SK-N-SH (cell line): ENCODE measurements at regions not wholly inside any gene's neighbourhood (a gene's known extent, or its start where the extent isn't known, plus 50 kb on each side); places are given as distances from the start of the nearest gene placed in this dataset.
"Not testable (repeated sequence)": the region's sequence is repeated elsewhere in the genome, so short reads cannot be mapped to it uniquely, and the experiment has no call there.

ENCODE experiments used
- CTCF ChIA-PET: fragments of 300-600, 350-600 bp; formaldehyde crosslinking; extraction: SDS; loops from one replicate; lab custom pipeline; 2021; lab: Yijun Ruan, JAX
- POLR2A ChIA-PET: fragments of 350-600 bp; sonication (Branson Sonifier 250); formaldehyde crosslinking; extraction: SDS; loops from one replicate; lab custom pipeline; 2020; ENCODE audit warnings: antibody characterized with exemption, inconsistent platforms; lab: Yijun Ruan, JAX
- DNase-seq: peaks from one replicate; pipeline ENCODE4 v3.0.0; 2012
- H2AFZ ChIP-seq: fragments of 200-600 bp; sonication (generic); 2 replicates; pipeline ENCODE4 v1.8.1; 2016; ENCODE audit warnings: antibody characterized with exemption, mild to moderate bottlenecking, low read depth
- H3F3A ChIP-seq: fragments of 200-600 bp; sonication (generic); replicated peaks from 2 replicates; pipeline ENCODE3; 2016; ENCODE audit warnings: antibody characterized with exemption, mild to moderate bottlenecking; ENCODE audit not compliant: insufficient read depth
- H3K27ac ChIP-seq, 2 experiments: fragments of 200-500 bp in 1 of 2; fragments of 200-600 bp in 1 of 2; sonication (Bioruptor generic) in 1 of 2; sonication (generic), shearing (Covaris generic) in 1 of 2; 2 replicates each; pipeline versions ENCODE4 v1.5.1 to v1.6.1; 2014 to 2016; ENCODE audit warnings: low read depth in 2 of 2, inconsistent platforms in 1 of 2, low read length in 1 of 2, mild to moderate bottlenecking in 1 of 2, mixed read lengths in 1 of 2
- H3K27me3 ChIP-seq: fragments of 200-600 bp; sonication (generic), shearing (Covaris generic); 2 replicates; pipeline ENCODE4 v1.6.1; 2016; ENCODE audit warnings: mixed run types; ENCODE audit not compliant: insufficient read depth
- H3K36me3 ChIP-seq, 2 experiments: fragments of 200-500 bp in 1 of 2; fragments of 200-600 bp in 1 of 2; sonication (Bioruptor generic) in 1 of 2; sonication (generic) in 1 of 2; replicated peaks in 1 of 2; 2 replicates each; pipeline versions ENCODE3 to v1.5.1; 2014 to 2016; ENCODE audit warnings: low read length in 1 of 2, mild to moderate bottlenecking in 1 of 2; ENCODE audit not compliant: insufficient read depth in 2 of 2, control insufficient read depth in 1 of 2
- H3K4me1 ChIP-seq, 2 experiments: fragments of 200-500 bp in 1 of 2; fragments of 200-600 bp in 1 of 2; sonication (Bioruptor generic) in 1 of 2; sonication (generic), shearing (Covaris generic) in 1 of 2; 2 replicates each; pipeline versions ENCODE4 v1.5.1 to v1.6.1; 2014 to 2016; ENCODE audit warnings: low read depth in 1 of 2, low read length in 1 of 2, mixed run types in 1 of 2; ENCODE audit not compliant: insufficient read depth in 2 of 2, control insufficient read depth in 1 of 2
- H3K4me2 ChIP-seq: fragments of 200-600 bp; sonication (generic), shearing (Covaris generic); 2 replicates; pipeline ENCODE4 v1.6.1; 2017; ENCODE audit warnings: mixed run types
- H3K4me3 ChIP-seq, 2 experiments: fragments of 200-500 bp in 1 of 2; fragments of 200-600 bp in 1 of 2; sonication (Bioruptor generic) in 1 of 2; sonication (generic), shearing (Covaris generic) in 1 of 2; 2 replicates each; pipeline versions ENCODE4 v1.5.1 to v1.8.1; 2014 to 2016; ENCODE audit warnings: low read depth in 2 of 2, inconsistent platforms in 1 of 2, low read length in 1 of 2, mild to moderate bottlenecking in 1 of 2, mixed read lengths in 1 of 2, moderate library complexity in 1 of 2
- H3K79me2 ChIP-seq: fragments of 200-600 bp; sonication (generic); 2 replicates; pipeline ENCODE4 v1.8.1; 2017; ENCODE audit warnings: mild to moderate bottlenecking; ENCODE audit not compliant: insufficient read depth
- H3K9ac ChIP-seq: fragments of 200-600 bp; sonication (generic); 2 replicates; pipeline ENCODE4 v1.6.1; 2017; ENCODE audit warnings: mixed run types
- H3K9me2 ChIP-seq: fragments of 200-600 bp; sonication (generic); 2 replicates; pipeline ENCODE4 v1.6.1; 2017; ENCODE audit warnings: mixed run types
- H3K9me3 ChIP-seq: fragments of 200-600 bp; sonication (generic); 2 replicates; pipeline ENCODE4 v1.6.1; 2017; ENCODE audit warnings: mixed run types, mild to moderate bottlenecking, moderate library complexity
- H4K20me1 ChIP-seq: fragments of 200-600 bp; sonication (generic); 2 replicates; pipeline ENCODE4 v1.6.1; 2017; ENCODE audit warnings: mild to moderate bottlenecking, mixed run types; ENCODE audit not compliant: insufficient read depth
- CHD2 ChIP-seq: fragments of 150-350 bp; IDR thresholded peaks from 2 replicates; pipeline ENCODE4 v1.6.1; 2018; ENCODE audit warnings: low read length; ENCODE audit not compliant: partially characterized antibody
- CTCF ChIP-seq: fragments of 200-600 bp; sonication (generic); IDR thresholded peaks from 2 replicates; pipeline ENCODE4 v1.6.1; 2017; ENCODE audit warnings: antibody characterized with exemption, mild to moderate bottlenecking, moderate library complexity
- ELF1 ChIP-seq: IDR thresholded peaks from 2 replicates; pipeline ENCODE4 v1.4.0; 2012
- FOXM1 ChIP-seq: IDR thresholded peaks from 2 replicates; pipeline ENCODE4 v1.4.0; 2012; ENCODE audit warnings: low read depth, mild to moderate bottlenecking
- GABPA ChIP-seq: IDR thresholded peaks from 2 replicates; pipeline ENCODE4 v1.4.0; 2012; ENCODE audit warnings: low read depth, mild to moderate bottlenecking
- GATA2 ChIP-seq: sonication (generic); formaldehyde crosslinking; IDR thresholded peaks from 2 replicates; pipeline ENCODE4 v1.5.0; 2020; ENCODE audit warnings: mild to moderate bottlenecking, missing genetic modification reagents
- JUND ChIP-seq: IDR thresholded peaks from 2 replicates; pipeline ENCODE4 v1.4.0; 2012
- MEF2A ChIP-seq: IDR thresholded peaks from 2 replicates; pipeline ENCODE4 v1.4.0; 2012; ENCODE audit warnings: low read depth, borderline replicate concordance
- MXI1 ChIP-seq: IDR thresholded peaks from 2 replicates; pipeline ENCODE4 v1.6.1; 2012; ENCODE audit warnings: mild to moderate bottlenecking, low read depth, low read length, improper control_type of control experiment
- RFX5 ChIP-seq: IDR thresholded peaks from 2 replicates; pipeline ENCODE4 v1.6.1; 2012; ENCODE audit warnings: mild to moderate bottlenecking, improper control_type of control experiment, low read length
- TAF1 ChIP-seq: IDR thresholded peaks from 2 replicates; pipeline ENCODE4 v1.6.1; 2012; ENCODE audit warnings: low read depth, mild to moderate bottlenecking, low read length, moderate library complexity, borderline replicate concordance
- TCF12 ChIP-seq: IDR thresholded peaks from 2 replicates; pipeline ENCODE4 v1.4.0; 2012
- USF2 ChIP-seq: fragments of 150-350 bp; IDR thresholded peaks from 2 replicates; pipeline ENCODE4 v1.6.1; 2017; ENCODE audit warnings: antibody characterized with exemption, low read length, low read depth, borderline replicate concordance
- YY1 ChIP-seq: IDR thresholded peaks from 2 replicates; pipeline ENCODE4 v1.4.0; 2012; ENCODE audit warnings: low read depth, mild to moderate bottlenecking
- ZBTB33 ChIP-seq: IDR thresholded peaks from 2 replicates; pipeline ENCODE4 v1.4.0; 2012; ENCODE audit warnings: low read depth, borderline replicate concordance
- WGBS: methylation state at CpG from one replicate; pipeline ENCODE4 v1.1.6; 2017; ENCODE audit warnings: low lambda C conversion rate; 5-methylcytosine and 5-hydroxymethylcytosine counted together

GRCh38 chr4:49514841-49515240 is 528.8 kb downstream of the CWH43 start:
- H3K4me2 ChIP-seq, H3K9ac ChIP-seq, POLR2A ChIA-PET, H3K36me3 ChIP-seq, H3K9me2 ChIP-seq, H3F3A ChIP-seq, H3K79me2 ChIP-seq, H4K20me1 ChIP-seq, H3K4me1 ChIP-seq, H3K9me3 ChIP-seq, CTCF ChIA-PET, H3K4me3 ChIP-seq, H2AFZ ChIP-seq, H3K27ac ChIP-seq, H3K27me3 ChIP-seq, DNase-seq: not testable (repeated sequence)
- WGBS: 21% methylated on average over 6 of the region's 6 CpGs

GRCh38 chr4:49515241-49515640 is 529.2 kb downstream of the CWH43 start:
- H3K36me3 ChIP-seq, H2AFZ ChIP-seq, H3K79me2 ChIP-seq, H3K9me3 ChIP-seq, H3K9me2 ChIP-seq, H3K27me3 ChIP-seq, H4K20me1 ChIP-seq, CTCF ChIA-PET, H3K4me2 ChIP-seq, POLR2A ChIA-PET, H3K27ac ChIP-seq, H3F3A ChIP-seq, H3K4me1 ChIP-seq, DNase-seq, H3K9ac ChIP-seq, H3K4me3 ChIP-seq: not testable (repeated sequence)
- 20% methylated on average over 10 of the region's 10 CpGs for WGBS

GRCh38 chr4:49516096-49516495 is 530.0 kb downstream of the CWH43 start:
- CTCF ChIA-PET, H3F3A ChIP-seq, DNase-seq, POLR2A ChIA-PET, H3K4me2 ChIP-seq, H3K4me3 ChIP-seq, H3K9me2 ChIP-seq, H3K4me1 ChIP-seq, H3K79me2 ChIP-seq, H3K9me3 ChIP-seq, H3K36me3 ChIP-seq, H2AFZ ChIP-seq, H3K27ac ChIP-seq, H3K9ac ChIP-seq, H4K20me1 ChIP-seq, H3K27me3 ChIP-seq: not testable (repeated sequence)
- 49% methylated on average over 10 of the region's 15 CpGs for WGBS

- 31% methylated on average over 15 of the region's 15 CpGs for WGBS
- no peaks in the 10 kb centered on the region for H3K79me2 ChIP-seq
- no peak for DNase-seq
- H3K9me3 ChIP-seq: no peaks in the 10 kb centered on the region
- H3K27me3 ChIP-seq: peaks cover 5% of the 10 kb centered on the region; the same call in 1 of the 2 replicates
- no peaks in the 10 kb centered on the region for H3K9me2 ChIP-seq
- H3K4me2 ChIP-seq: no peak overlapping the region
- H3K4me3 ChIP-seq: no peak overlapping the region
- H3K4me1 ChIP-seq: no peaks in the 10 kb centered on the region; a peak in 1 of 4 replicates
- H3K9ac ChIP-seq: no peak overlapping the region
- H3K27ac ChIP-seq: no peak overlapping the region
- no peak overlapping the region for H2AFZ ChIP-seq
- H3K36me3 ChIP-seq: no peaks in the 10 kb centered on the region
- ChIA-PET POLR2A (no interaction called here), CTCF (no interaction called here)
- no peaks in the 10 kb centered on the region for H3F3A ChIP-seq
- no peaks in the 10 kb centered on the region for H4K20me1 ChIP-seq
- no peak for TF ChIP-seq TAF1
- TF ChIP-seq USF2: no peak
- no peak for TF ChIP-seq FOXM1
- TF ChIP-seq MXI1: no peak
- TF ChIP-seq CTCF: no peak
- no peak for TF ChIP-seq ZBTB33
- TF ChIP-seq YY1: no peak
- no peak for TF ChIP-seq CHD2
- TF ChIP-seq GATA2 (CRISPR knock-in tag): no peak
- TF ChIP-seq JUND: no peak
- TF ChIP-seq GABPA: no peak
- no peak for TF ChIP-seq ELF1
- no peak for TF ChIP-seq MEF2A
- no peak for TF ChIP-seq TCF12
- TF ChIP-seq RFX5: no peak
Measured at GRCh38 chr4:49516796-49517195, 530.7 kb downstream of the CWH43 start.
